SH-SY5Y (cell line): ENCODE measurements at regions not wholly inside any gene's neighbourhood (a gene's known extent, or its start where the extent isn't known, plus 50 kb on each side); places are given as distances from the start of the nearest gene placed in this dataset.

ENCODE experiments used
- GATA2 ChIP-seq: IDR thresholded peaks from 2 replicates; pipeline ENCODE4 v1.6.1; 2011; ENCODE audit warnings: mild to moderate bottlenecking, low read depth, low read length
- GATA3 ChIP-seq: IDR thresholded peaks from 2 replicates; pipeline ENCODE4 v1.6.1; 2011; ENCODE audit warnings: low read depth, mild to moderate bottlenecking, low read length, moderate library complexity

GRCh38 chr17:22266231-22266630 lies 573.9 kb downstream of the KCNJ18 start:
- TF ChIP-seq GATA2 = no peak
- no peak for TF ChIP-seq GATA3
